IPS-NIHi7 (cell line): ENCODE measurements at regions not wholly inside any gene's neighbourhood (a gene's known extent, or its start where the extent isn't known, plus 50 kb on each side); places are given as distances from the start of the nearest gene placed in this dataset.
"Not testable (repeated sequence)": the region's sequence is repeated elsewhere in the genome, so short reads cannot be mapped to it uniquely, and the experiment has no call there.

Experiments used
- DNase-seq: peaks from one replicate; pipeline ENCODE4 v3.0.0; 2012; ENCODE audit warnings: mixed read lengths; ENCODE audit errors: extremely low spot score

DNA sequence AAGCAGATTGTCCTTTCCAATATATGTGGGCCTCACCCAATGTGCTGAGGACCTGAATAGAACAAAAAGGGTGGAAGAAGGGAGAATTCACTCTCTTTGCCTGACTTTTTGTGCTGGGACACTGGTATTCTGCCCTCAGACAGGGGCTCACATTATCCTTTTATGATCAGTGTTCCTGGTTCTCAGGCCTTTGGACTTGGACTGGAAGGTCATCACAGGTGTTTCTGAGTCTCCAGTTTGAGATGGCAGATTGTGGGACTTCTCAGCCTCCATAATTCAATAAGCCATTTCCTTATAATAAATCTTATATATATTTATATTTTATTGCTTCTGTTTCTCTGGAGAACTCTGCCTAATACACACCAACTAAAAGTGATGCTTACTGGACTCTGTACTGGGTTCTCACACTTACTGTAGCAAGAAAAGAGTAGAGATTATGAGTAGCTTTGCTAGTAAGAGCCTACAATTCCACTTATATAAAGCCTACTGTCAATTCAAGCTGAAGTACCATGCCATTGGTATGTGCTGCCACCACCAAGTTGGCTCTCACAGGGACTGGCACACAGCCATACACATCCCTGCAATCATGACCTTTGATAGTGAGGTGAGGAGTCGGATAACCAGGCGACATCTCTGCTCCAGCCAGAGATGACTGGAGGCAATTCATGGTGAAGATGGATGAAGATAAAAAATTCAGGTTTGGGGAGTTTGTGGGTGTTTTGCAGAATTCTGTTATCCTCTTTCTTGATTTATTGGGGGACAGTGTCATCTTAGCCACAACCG, 130.7 kb upstream of the NR3C1 start:
- DNase-seq: no peak

DNA sequence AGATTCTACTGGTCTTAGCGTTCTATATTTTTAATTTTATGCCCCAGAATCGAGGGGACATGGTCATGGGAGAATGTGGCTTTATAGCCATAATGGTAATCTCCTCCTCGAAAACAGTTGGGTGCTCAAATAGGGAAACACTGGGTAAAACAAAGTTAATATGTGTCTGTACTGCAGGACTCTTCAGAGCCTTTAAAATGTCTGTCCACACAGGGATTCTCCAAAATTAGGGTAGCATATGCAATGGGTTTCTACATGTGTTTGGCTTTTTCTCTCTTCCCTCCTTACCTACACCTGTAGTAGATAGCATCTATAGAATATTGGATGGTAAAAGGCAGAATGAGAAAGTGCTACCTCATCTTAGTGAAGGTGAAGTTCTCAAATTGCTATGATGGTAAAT, 130.0 kb upstream of the NR3C1 start:
- no peak for DNase-seq

DNA sequence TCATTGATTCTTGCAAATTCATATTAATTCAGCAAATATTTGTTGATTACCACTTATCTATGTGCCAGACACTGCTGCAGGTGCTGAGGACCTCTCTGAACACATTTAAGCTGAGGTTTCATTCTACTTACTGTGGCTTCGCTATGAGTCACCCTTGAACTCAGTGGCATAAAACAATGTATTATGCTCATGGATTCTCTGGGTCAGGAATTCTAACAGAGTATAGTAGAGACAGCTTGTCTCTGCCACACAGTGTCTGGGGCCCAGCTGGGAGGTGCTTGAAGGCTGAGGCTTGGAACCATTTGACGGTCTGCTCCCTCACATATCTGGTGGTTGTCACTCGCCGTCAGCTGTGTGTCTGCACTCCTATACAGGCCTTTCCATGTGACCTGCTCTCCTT, 124.3 kb upstream of the NR3C1 start:
- DNase-seq: no peak

DNA sequence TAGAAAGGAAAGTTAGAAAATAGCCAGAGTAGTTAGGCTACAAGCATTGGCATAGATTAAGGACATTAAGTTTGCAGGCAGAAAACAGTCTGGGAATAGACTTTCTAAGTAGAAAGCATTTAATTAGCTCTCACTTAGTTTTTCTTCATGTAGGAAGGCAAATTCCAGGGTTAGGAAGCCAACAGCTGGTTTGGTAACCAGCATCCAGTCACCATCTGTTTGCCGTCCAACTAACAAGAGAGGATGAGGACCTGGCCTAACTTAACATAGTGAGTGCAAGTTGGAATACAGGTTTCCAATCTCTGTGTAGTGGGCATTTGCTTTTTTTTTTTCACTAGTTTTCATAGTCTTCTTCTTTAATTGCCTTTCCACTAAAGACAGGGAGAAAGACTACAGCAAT, 121.7 kb upstream of the NR3C1 start:
- no peak for DNase-seq

DNA sequence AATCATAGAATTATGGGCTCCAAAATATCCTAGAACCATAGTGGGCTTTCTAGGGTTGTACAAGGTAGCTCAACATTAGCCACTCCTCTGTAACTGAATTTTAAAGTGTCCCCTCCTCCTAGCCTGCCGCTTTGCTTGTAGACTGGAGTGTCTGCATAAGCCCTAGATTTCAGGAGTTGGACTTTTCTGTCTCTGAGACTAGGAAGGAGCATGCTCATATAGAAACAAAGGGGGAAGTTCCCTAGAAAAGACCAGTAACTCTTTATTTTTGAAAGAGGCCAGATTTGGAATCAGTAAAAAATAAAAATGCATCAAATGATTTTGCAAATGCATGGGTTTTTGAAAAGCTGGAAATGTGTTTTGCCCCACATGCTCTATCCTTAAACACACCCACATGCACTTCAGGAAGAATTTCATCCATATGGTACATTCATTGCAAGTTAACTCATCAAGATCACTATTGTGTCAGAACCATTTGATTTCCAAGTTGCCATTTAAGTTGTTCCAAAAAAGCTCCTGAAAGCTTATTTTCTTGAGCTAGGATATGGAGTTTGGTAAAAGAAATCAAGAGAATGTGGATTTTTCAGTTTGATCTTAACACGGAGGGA, 121.0 kb upstream of the NR3C1 start:
- DNase-seq: no peak

DNA sequence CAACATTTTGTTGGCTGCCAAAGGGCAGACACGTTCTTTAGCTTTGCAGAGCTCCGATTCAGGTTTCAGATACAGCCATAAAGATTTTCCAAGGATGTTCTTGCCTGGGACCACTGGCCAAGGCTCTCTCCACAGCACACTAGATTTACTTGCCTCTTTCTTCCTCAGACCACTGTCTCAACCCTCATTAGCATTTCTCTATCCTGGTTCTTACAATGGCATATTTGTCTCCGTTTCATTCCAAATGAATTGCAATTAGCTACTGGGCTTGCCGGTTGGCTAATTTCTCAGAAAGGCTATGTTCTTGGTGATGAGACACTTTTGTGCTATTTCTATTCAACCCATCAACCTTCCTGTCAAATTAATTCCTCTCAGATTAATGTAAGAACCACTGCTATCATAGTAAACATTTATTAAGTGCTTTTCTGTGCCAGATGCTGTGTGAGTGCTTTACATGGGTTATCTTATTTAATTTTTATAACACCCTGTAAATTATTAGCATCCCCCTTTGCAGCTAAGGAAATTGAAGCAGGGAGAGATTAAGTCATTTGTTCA, 118.4 kb upstream of the NR3C1 start:
- no peak for DNase-seq

DNA sequence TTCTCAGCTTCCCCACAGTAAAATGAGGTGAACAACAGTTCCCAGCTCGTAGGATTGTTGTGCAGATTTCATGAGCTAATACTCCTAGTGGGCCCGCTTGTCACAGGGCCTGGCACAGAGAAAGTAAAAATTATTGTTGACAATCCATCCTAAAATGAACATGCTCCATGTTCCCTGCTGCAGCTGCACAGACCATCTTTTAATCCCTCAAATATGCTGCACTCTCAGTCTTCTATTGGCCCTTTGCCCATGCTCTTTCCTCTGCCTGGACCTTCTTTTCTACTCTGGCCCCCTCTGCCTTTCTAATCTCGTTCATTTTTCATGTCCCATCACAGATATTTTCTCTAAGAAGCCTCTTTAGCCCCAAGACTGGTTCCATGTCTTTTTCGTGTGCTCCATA, 117.7 kb upstream of the NR3C1 start:
- no peak for DNase-seq

DNA sequence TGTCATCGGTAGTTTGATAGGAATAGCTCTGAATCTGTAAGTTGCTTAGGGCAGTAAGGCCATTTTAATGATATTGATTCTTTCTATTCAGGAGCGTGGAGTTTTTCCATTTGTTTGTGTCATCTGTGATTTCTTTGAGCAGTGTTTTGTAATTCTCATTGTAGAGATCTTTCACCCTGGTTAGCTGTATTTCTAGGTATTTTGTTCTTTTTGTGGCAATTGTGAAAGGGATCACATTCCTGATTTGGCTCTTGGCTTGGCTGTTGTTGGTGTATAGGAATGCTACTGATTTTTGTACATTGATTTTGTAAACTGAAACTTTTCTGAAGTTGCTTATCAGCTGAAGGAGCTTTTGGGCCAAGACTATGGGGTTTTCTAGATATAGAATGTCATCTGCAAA, 115.7 kb upstream of the NR3C1 start:
- DNase-seq: not testable (repeated sequence)

DNA sequence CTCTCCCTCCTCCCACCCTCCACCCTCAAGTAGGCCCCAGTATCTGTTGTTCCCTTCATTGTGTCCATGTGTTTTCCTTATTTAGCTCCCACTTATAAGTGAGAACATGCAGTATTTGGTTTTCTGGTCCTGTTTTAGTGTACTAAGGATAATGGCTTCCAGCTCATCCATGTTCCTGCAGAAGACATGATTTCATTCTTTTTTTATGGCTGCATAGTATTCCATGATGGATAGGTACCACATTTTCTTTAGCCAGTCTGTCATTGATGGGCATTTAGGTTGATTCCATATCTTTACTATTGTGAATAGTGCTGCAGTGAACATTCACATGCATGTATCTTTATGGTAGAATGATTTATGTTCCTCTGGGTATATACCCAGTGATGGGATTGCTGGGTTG, 114.3 kb upstream of the NR3C1 start:
- DNase-seq: not testable (repeated sequence)

DNA sequence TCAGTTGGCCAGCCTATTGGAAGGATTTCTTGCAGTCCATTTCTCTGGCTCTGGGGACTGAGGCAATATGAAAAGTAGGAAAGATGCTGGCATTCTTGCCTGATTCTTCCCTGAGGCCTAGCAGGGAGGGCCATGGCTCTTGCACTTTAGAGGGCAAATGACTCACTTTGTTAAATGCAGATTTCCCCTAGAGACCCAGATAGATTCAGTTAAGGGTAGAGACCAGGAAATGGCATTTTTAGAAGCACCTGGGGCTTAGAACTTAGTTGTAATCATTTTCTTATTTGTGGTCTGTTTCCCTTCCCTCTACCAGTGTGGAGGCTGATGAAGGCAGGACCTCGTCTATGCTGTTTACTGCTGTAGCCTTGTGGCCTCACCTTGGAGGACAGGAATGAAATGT, 112.8 kb upstream of the NR3C1 start:
- DNase-seq: no peak

DNA sequence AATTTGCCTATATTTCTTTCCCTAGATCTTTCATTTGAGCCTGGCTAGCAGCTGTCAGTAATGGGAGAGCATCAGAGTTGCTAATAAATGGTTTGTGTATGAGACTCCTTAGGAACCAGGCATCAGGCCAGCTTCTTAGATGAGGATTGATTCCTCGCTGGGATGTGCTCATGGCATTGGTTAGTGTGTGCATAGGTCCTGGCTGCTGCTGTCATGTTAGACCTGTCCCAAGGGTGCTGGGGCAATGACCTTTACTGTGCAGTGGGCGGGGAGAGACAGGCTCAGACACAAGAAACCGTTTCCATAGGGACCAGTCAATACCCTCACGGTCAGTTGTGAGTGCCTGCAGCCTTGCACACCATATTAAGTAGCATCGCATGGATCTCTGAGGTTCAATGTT, 112.3 kb upstream of the NR3C1 start:
- no peak for DNase-seq

DNA sequence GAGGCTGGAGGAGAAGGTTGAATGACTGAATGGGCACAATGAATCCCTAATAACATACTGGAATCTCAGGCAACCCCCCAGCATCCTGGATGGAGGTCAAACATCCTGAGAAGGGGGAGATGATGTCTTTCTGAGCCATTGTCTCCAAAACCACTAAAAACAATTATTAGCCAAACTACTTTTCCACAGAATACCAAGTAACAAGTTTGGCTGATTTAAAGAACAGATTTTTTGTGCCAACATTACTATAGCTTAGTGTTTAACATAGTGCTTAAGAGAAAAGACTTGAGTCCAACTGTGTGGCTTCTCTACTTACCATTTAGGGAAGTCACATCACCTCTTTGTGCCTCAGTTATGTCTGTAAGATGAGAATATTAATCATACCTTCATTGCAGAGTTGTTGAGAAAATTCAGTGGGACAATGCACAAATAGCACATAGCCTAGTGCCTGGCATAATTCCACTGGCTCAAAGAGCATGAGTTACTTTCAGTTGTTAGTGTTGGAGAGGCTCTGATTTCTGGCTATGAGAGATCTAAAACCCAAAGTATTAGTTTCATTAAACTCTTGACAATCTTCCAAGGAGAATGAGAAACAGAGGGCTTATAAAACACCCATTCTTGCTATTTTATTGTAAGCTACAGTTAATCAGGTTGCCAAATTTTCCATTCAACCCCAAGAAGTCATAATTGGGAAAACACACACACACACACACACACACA, 111.3 kb upstream of the NR3C1 start:
- DNase-seq: no peak

DNA sequence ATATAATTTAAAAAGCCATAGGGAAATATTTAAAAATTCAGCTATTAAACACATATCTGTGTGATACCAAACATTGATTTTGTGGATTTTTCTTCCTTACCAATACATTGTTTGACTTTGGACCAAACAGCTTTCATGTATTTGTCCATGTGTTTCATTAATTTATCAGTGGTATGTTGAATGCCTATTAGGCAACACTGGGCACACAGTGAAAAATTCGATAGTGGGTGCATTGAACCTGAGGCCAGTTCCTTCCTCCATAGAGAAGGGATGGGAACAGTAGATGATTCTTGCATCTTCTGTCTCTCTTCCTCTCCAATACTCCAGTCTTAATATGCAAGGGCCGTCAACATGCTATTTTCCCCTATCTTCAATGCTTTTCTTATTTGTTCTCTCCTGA, 110.2 kb upstream of the NR3C1 start:
- DNase-seq: no peak

DNA sequence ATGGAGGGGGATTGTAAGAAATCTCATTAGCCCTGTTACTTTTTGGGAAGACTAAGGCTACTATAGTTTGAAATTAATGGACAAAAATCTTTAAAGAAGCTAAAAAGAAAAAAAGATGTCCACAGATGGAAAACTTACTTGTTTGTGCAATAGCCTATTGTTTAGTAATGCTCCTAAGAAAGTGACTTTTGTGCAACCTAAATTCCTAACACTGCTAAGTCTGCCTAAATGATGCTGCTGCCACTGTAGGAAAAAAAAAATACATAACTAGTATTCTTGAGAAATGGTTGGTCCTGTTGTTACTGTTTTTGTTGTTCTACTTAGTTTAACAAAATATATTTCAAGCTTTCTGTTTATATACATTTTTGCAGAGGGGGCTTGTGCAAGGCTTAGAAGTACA, 108.2 kb upstream of the NR3C1 start:
- DNase-seq: no peak

DNA sequence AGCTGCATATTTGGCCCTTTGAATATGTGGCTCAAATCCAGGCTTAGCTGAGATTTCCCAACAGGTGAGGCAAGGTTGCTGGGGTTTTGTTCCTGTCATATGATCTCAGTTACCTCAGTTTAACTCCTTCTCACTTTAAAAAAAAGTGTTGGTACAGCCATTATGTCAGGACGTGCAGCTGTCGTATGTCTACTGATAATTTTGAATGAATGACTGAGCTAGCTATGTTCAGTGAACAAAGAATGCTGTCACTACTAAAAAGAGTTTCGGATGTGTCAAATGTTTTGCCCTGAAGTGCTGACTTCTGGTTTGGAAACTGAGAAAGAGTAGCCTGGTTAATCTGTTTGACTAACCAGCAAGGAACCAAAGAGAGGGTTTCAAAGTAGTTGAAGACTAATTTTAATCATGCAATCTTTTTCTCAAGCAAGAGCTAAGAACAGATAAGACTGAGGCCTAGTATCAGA, 106.3 kb upstream of the NR3C1 start:
- no peak for DNase-seq

DNA sequence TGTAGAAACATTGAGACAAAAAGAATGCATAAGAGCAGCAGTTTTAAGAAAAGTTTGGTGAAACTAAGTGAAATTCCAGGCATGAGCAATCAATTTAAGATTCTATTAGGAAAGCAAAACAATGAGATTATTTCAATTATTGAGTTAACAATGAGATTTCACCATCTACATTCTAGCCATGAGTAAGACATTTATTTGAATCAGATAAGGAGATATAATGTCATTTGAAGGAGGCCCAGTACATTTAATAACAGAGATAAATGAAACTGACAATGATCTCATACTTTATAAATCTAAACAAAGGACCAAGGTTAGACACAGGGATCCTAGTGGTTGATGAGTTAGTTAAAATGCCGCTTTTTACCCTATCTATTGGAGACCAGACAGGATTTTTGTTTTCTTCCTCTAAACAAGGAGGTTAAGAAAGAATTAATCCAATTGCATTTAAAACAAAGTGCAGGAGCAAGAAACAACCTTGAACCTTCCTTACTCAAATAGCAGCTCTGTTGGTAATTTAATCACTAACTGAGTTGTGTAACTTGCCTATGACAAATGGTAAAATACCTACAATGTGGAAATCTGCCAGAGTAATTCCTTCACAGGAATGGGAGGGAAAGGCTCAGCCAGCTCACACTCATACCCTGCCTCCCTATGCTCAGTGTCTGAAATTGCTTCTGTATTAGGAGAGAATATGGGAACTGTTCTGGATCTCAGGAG, 103.5 kb upstream of the NR3C1 start:
- DNase-seq: no peak

DNA sequence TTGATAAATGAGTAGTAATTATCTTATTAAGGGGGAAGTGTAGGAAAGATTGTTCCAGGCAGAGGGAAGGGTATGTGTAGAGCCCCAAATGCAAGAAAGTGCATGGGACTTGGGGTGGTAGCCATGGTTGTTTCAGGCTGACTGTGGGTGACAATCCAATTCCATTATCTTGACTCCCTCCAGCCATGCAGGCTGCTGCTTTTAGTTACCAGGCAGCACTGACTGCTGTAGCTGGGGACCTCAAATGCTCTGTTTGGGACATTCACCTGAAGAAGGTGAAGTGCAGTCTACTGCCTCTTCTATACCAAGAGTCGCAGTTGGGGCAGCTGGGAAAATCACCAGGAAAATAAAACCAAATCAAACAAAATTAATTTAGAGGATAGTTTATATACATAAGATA, 102.4 kb upstream of the NR3C1 start:
- no peak for DNase-seq

DNA sequence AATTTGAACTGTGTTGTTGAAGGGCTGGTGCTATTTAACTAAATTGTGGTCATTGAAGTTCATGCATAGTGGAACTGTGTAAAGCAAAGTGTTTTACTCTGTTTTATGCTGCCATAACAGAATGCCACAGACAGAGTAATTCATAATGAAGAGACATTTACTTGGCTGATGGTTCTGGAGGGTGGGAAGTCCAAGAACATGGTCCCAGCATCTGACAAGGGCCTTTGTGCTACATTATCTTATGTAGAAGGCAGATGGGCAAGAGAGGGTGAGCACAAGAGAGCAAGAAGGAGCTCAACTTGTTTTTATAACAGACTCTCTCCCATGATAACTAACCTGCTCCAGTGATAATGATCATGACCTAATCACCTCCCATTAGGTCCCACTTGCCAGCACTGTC, 101.9 kb upstream of the NR3C1 start:
- no peak for DNase-seq

DNA sequence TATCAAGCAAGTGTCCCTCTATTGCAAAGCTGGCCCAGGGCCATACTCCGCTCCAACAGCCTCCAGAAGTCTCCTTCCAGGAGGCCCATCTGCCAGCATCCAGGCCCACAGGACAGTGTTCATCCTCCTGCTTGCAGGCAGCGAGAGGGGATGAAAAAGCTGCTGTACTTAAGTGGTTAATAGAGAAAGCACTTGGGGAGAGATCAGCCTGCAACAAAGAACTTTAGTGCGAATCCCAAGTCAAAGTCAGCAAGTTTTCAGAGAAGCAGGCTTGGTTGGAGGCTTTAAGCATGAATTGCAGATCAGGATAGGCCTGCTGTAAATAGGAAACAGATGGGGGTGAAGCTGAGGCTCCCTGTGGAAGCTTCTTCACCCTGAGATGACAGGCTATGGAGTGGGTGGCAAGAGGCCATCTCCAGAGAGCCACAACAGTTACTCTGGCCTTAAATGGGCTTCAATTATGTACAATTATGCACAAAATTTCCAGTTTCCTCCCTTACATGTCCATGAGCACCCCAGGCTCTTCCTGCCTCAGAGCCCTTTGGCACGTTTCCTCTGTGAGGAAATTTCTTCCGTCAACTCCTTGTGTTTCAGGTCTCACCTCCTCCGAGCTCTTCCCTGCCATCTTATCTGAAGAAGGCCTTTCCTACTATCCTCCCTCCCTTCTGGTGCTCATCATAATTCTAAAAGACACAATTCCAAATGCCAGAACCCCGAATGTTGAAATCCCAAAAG, 98.0 kb upstream of the NR3C1 start:
- no peak for DNase-seq

DNA sequence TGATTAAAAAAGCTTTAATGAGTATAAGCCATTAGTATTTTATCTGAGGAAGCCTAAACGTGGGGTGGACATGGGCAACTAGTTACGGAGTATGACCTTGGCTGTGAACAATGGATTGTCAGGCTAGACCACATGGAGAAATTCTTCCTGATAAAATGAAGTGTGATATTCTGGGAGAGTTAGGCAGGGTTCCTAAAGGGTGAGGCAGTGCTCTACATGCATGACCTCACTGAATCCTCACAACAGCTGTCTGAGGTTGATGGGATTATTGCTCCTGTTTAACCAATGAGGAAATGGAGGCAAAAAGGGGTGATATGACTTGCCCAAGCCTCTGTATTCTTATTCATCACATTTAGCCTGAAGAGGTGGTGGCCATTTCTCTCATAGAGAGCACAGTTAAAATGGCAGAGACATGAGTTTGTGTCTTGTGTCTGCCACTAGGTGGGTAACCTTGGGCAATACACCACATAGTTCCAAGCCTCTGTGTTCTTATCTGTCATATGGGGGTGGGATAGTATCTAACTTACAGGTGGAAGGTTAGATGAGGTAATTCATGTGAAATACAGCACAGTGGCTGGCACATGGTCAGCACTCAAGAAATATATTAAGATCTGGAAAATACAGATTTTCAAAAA, 96.1 kb upstream of the NR3C1 start:
- DNase-seq: no peak

DNA sequence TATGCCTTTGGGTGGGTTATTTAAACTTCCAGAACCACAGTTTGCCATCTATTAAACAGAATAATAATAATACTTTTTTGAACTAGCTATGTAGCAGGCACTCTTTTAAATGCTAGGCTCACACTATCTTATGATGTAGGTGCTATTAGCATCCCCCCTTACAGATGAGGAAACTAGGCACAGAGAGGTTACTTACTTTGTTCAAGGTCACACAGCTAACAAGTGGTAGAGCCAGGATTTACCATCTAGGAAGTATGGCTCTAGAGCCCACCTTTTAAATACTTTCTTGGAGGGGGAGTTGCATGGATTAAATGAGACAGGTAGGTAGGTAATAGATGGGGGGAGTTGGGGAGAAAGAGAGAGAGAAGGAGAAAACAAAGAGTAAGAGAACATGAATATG, 95.3 kb upstream of the NR3C1 start:
- no peak for DNase-seq
